CD14-positive monocyte (primary cell): ENCODE measurements at regions not wholly inside any gene's neighbourhood (a gene's known extent, or its start where the extent isn't known, plus 50 kb on each side); places are given as distances from the start of the nearest gene placed in this dataset.

ENCODE experiments used
- DNase-seq, 3 donors: peaks; one replicate each; pipeline ENCODE4 v3.0.0-alpha.2; 2011 to 2022
- H2AFZ ChIP-seq: 2 replicates; pipeline ENCODE4 v1.6.0; 2012; ENCODE audit warnings: mild to moderate bottlenecking, low read depth, low read length, inconsistent platforms; ENCODE audit not compliant: insufficient read depth, poor library complexity, severe bottlenecking
- H3K27ac ChIP-seq, 2 donors: 1 replicate in 1 of 2; 2 replicates in 1 of 2; pipeline ENCODE4 v1.5.1; 2012 to 2013; ENCODE audit warnings: low read length in 2 of 2, control low read depth in 1 of 2, inconsistent platforms in 1 of 2, low read depth in 1 of 2, mild to moderate bottlenecking in 1 of 2
- H3K27me3 ChIP-seq, 2 donors: one replicate each; pipeline versions ENCODE4 v1.6.0 to v1.6.1; 2011 to 2013; ENCODE audit warnings: low read length in 2 of 2; ENCODE audit not compliant: control insufficient read depth in 2 of 2, insufficient read depth in 2 of 2
- H3K36me3 ChIP-seq, 2 donors: replicated peaks in 1 of 2; 1 replicate in 1 of 2; 2 replicates in 1 of 2; pipeline versions ENCODE4 v1.5.1 to v1.6.1; 2012 to 2013; ENCODE audit warnings: low read length in 2 of 2, control low read depth in 1 of 2, inconsistent platforms in 1 of 2, mild to moderate bottlenecking in 1 of 2; ENCODE audit not compliant: insufficient read depth in 2 of 2, control insufficient read depth in 1 of 2
- H3K4me1 ChIP-seq, 2 donors: 1 replicate in 1 of 2; 2 replicates in 1 of 2; pipeline versions ENCODE4 v1.5.1 to v1.6.1; 2012 to 2013; ENCODE audit warnings: low read length in 2 of 2, control low read depth in 1 of 2, inconsistent platforms in 1 of 2, mild to moderate bottlenecking in 1 of 2, moderate library complexity in 1 of 2; ENCODE audit not compliant: insufficient read depth in 2 of 2, control insufficient read depth in 1 of 2
- H3K4me2 ChIP-seq: replicated peaks from 2 replicates; pipeline ENCODE3; 2012; ENCODE audit warnings: low read length, moderate library complexity, mild to moderate bottlenecking; ENCODE audit not compliant: poor library complexity, severe bottlenecking; ENCODE audit errors: extremely low read depth
- H3K4me3 ChIP-seq, 3 experiments: fragments of 200-600 bp in 1 of 3; sonication (generic) in 1 of 3; replicated peaks in 1 of 3; 1 replicate in 2 of 3; 2 replicates in 1 of 3; pipeline ENCODE4 v1.5.1; 2011 to 2013; ENCODE audit warnings: low read length in 3 of 3, mild to moderate bottlenecking in 3 of 3, control low read depth in 2 of 3, low read depth in 2 of 3, inconsistent platforms in 1 of 3, moderate library complexity in 1 of 3
- H3K79me2 ChIP-seq: 2 replicates; pipeline ENCODE4 v1.6.0; 2012; ENCODE audit warnings: mild to moderate bottlenecking, control low read depth, inconsistent platforms, low read length, moderate library complexity; ENCODE audit not compliant: insufficient read depth
- H3K9ac ChIP-seq: 2 replicates; pipeline ENCODE4 v1.6.0; 2017; ENCODE audit warnings: low read length, mild to moderate bottlenecking; ENCODE audit not compliant: insufficient read depth, poor library complexity, severe bottlenecking
- H3K9me3 ChIP-seq, 2 donors: replicated peaks in 1 of 2; 1 replicate in 1 of 2; 2 replicates in 1 of 2; pipeline versions ENCODE4 v1.5.1 to v1.6.1; 2012 to 2013; ENCODE audit warnings: low read length in 2 of 2, control low read depth in 1 of 2; ENCODE audit not compliant: control insufficient read depth in 1 of 2, insufficient read depth in 1 of 2
- H4K20me1 ChIP-seq: 2 replicates; pipeline ENCODE4 v1.6.0; 2012; ENCODE audit warnings: mild to moderate bottlenecking, low read length, control low read depth, moderate library complexity; ENCODE audit not compliant: insufficient read depth
- H3K27ac Mint-ChIP-seq, 7 donors: one replicate each; pipeline ENCODE4 v1.8.0; 2020; ENCODE audit warnings: mild to moderate bottlenecking in 7 of 7, mixed read lengths in 7 of 7, moderate library complexity in 6 of 7, inconsistent platforms in 2 of 7
- H3K27me3 Mint-ChIP-seq, 3 donors: one replicate each; pipeline ENCODE4 v1.8.0; 2021 to 2022; ENCODE audit warnings: low read depth in 3 of 3, mild to moderate bottlenecking in 3 of 3, mixed read lengths in 3 of 3, moderate library complexity in 3 of 3, inconsistent platforms in 1 of 3
- H3K36me3 Mint-ChIP-seq, 2 donors: one replicate each; pipeline ENCODE4 v1.8.0; 2020; ENCODE audit warnings: mixed read lengths in 2 of 2, inconsistent platforms in 1 of 2, mild to moderate bottlenecking in 1 of 2
- H3K4me1 Mint-ChIP-seq: one replicate; pipeline ENCODE4 v1.8.0; 2020; ENCODE audit warnings: mild to moderate bottlenecking, mixed read lengths
- H3K4me3 Mint-ChIP-seq, 2 donors: one replicate each; pipeline ENCODE4 v1.8.0; 2020; ENCODE audit warnings: mild to moderate bottlenecking in 2 of 2, mixed read lengths in 2 of 2, moderate library complexity in 1 of 2
- H3K9me3 Mint-ChIP-seq, 7 donors: one replicate each; pipeline ENCODE4 v1.8.0; 2020 to 2022; ENCODE audit warnings: mixed read lengths in 7 of 7, mild to moderate bottlenecking in 6 of 7, moderate library complexity in 6 of 7, inconsistent platforms in 2 of 7
- CTCF ChIP-seq: fragments of 200-600 bp; IDR thresholded peaks from one replicate; pipeline ENCODE4 v1.8.0; 2022; ENCODE audit warnings: antibody characterized with exemption, mild to moderate bottlenecking
- WGBS: methylation state at CpG from one replicate; pipeline ENCODE4 v1.1.5; 2013; ENCODE audit warnings: missing lambda C conversion rate; ENCODE audit not compliant: insufficient coverage; 5-methylcytosine and 5-hydroxymethylcytosine counted together
- intact Hi-C, 2 donors: fragments of 100-400 bp; cut with micrococcal nuclease; formaldehyde crosslinking; loops; one replicate each; pipeline versions ENCODE4 v1.15.0 to v1.15.1; 2023

GRCh38 chr4:10381146-10381545, 76.1 kb downstream of the ZNF518B start:
- DNase-seq = no peak
- Histone ChIP-seq H3K9ac (no peak overlapping the region), H3K36me3 (no peaks in the 10 kb centered on the region), H3K9me3 (no peaks in the 10 kb centered on the region), H3K79me2 (no peaks in the 10 kb centered on the region), H3K27me3 (no peaks in the 10 kb centered on the region), H3K27ac (no peak overlapping the region), H3K4me1 (no peaks in the 10 kb centered on the region), H4K20me1 (no peaks in the 10 kb centered on the region), H3K4me2 (no peak overlapping the region), H2AFZ (no peak overlapping the region), H3K4me3 (no peak overlapping the region)
- TF ChIP-seq CTCF = no peak
- no peaks in the 10 kb centered on the region for H3K4me1 Mint-ChIP-seq
- peaks cover 0 to 5% (median 0%) of the 10 kb centered on the region in 3 donors for H3K27me3 Mint-ChIP-seq
- H3K27ac Mint-ChIP-seq = no peak overlapping the region
- H3K36me3 Mint-ChIP-seq = no peaks in the 10 kb centered on the region
- no peak overlapping the region for H3K4me3 Mint-ChIP-seq
- peaks cover 0 to 3% (median under 1%) of the 10 kb centered on the region in 7 donors for H3K9me3 Mint-ChIP-seq
- intact Hi-C loops = no loop called here
- 100% methylated on average over 2 of the region's 4 CpGs for WGBS

GRCh38 chr4:10380735-10381134, 76.5 kb downstream of the ZNF518B start:
- H3K4me3 ChIP-seq = no peak overlapping the region
- no peak for TF ChIP-seq CTCF
- H3K4me2 ChIP-seq = no peak overlapping the region
- whole genome bisulfite sequencing = no CpG with 5 or more reads among the region's 1 CpG
- H3K4me1 ChIP-seq = no peaks in the 10 kb centered on the region
- H3K4me3 Mint-ChIP-seq = no peak overlapping the region
- no peak overlapping the region for H3K27ac Mint-ChIP-seq
- no peaks in the 10 kb centered on the region for H3K27me3 ChIP-seq
- H3K9me3 Mint-ChIP-seq = peaks cover 0 to 3% (median 0%) of the 10 kb centered on the region in 7 donors
- H3K79me2 ChIP-seq = no peaks in the 10 kb centered on the region
- H3K27ac ChIP-seq = no peak overlapping the region
- H2AFZ ChIP-seq = no peak overlapping the region
- DNase-seq = no peak
- H3K9ac ChIP-seq = no peak overlapping the region
- no peaks in the 10 kb centered on the region for H3K9me3 ChIP-seq
- peaks cover 0 to 5% (median 0%) of the 10 kb centered on the region in 3 donors for H3K27me3 Mint-ChIP-seq
- H3K36me3 Mint-ChIP-seq = no peaks in the 10 kb centered on the region
- H4K20me1 ChIP-seq = no peaks in the 10 kb centered on the region
- no peaks in the 10 kb centered on the region for H3K4me1 Mint-ChIP-seq
- H3K36me3 ChIP-seq = no peaks in the 10 kb centered on the region
- intact Hi-C loops = no loop called here
